OCI-LY1 (cell line): ENCODE measurements at regions not wholly inside any gene's neighbourhood (a gene's known extent, or its start where the extent isn't known, plus 50 kb on each side); places are given as distances from the start of the nearest gene placed in this dataset.

ENCODE experiments used
- H2AFZ ChIP-seq: fragments of 200-600 bp; sonication (generic), shearing (Covaris generic); 2 replicates; pipeline ENCODE4 v1.6.0; 2014; ENCODE audit warnings: antibody characterized with exemption, mild to moderate bottlenecking, low read length
- H3F3A ChIP-seq: fragments of 200-600 bp; sonication (generic), shearing (Covaris generic); 2 replicates; pipeline ENCODE4 v1.6.0; 2014; ENCODE audit warnings: mild to moderate bottlenecking, antibody characterized with exemption, low read length, moderate library complexity; ENCODE audit not compliant: insufficient read depth
- H3K27ac ChIP-seq: fragments of 200-600 bp; sonication (generic); 2 replicates; pipeline ENCODE4 v1.5.1; 2014; ENCODE audit warnings: low read length, mixed run types, mild to moderate bottlenecking, low read depth; ENCODE audit not compliant: poor library complexity, severe bottlenecking
- H3K27me3 ChIP-seq: fragments of 200-600 bp; sonication (generic); 2 replicates; pipeline ENCODE4 v1.6.0; 2014; ENCODE audit warnings: antibody characterized with exemption, mild to moderate bottlenecking, low read length, moderate library complexity; ENCODE audit not compliant: insufficient read depth
- H3K36me3 ChIP-seq: fragments of 200-600 bp; sonication (generic); 2 replicates; pipeline ENCODE4 v1.6.1; 2014; ENCODE audit warnings: mild to moderate bottlenecking, antibody characterized with exemption, low read length, moderate library complexity, mixed read lengths; ENCODE audit not compliant: insufficient read depth
- H3K4me1 ChIP-seq: fragments of 200-600 bp; sonication (generic); 2 replicates; pipeline ENCODE4 v1.5.1; 2014; ENCODE audit warnings: mild to moderate bottlenecking, low read length, moderate library complexity; ENCODE audit not compliant: insufficient read depth, severe bottlenecking
- H3K4me2 ChIP-seq: fragments of 200-600 bp; sonication (generic), shearing (Covaris generic); 2 replicates; pipeline ENCODE4 v1.6.1; 2014; ENCODE audit warnings: low read length
- H3K4me3 ChIP-seq: fragments of 200-600 bp; sonication (generic); 2 replicates; pipeline ENCODE4 v1.5.1; 2014; ENCODE audit warnings: low read length, low read depth, mild to moderate bottlenecking, mixed read lengths; ENCODE audit not compliant: poor library complexity, severe bottlenecking
- H3K79me2 ChIP-seq: fragments of 200-600 bp; shearing (Covaris generic); 2 replicates; pipeline ENCODE4 v1.6.1; 2016; ENCODE audit warnings: mixed run types, low read length, mixed read lengths; ENCODE audit not compliant: insufficient read depth
- H3K9ac ChIP-seq: fragments of 200-600 bp; sonication (generic), shearing (Covaris generic); 2 replicates; pipeline ENCODE4 v1.6.1; 2014; ENCODE audit warnings: mild to moderate bottlenecking, low read length, mixed read lengths
- H3K9me2 ChIP-seq: fragments of 200-600 bp; sonication (generic), shearing (Covaris generic); 2 replicates; pipeline ENCODE4 v1.6.1; 2014; ENCODE audit warnings: low read depth, mild to moderate bottlenecking, low read length, mixed read lengths
- H3K9me3 ChIP-seq: fragments of 200-600 bp; shearing (Covaris generic); 2 replicates; pipeline ENCODE4 v1.6.1; 2014; ENCODE audit warnings: low read length, mixed read lengths
- H4K20me1 ChIP-seq: fragments of 200-600 bp; sonication (generic), shearing (Covaris generic); 2 replicates; pipeline ENCODE4 v1.6.0; 2016; ENCODE audit warnings: mild to moderate bottlenecking, low read length; ENCODE audit not compliant: insufficient read depth
- EZH2 ChIP-seq: fragments of 200-600 bp; sonication (generic), shearing (Covaris generic); IDR thresholded peaks from 2 replicates; pipeline ENCODE4 v1.8.0; 2017; ENCODE audit warnings: borderline replicate concordance, mixed run types, mild to moderate bottlenecking, antibody characterized with exemption, low read length, moderate library complexity, mixed read lengths
- TF ChIP-seq, protein P1 (sequence below): fragments of 200-600 bp; sonication (generic), shearing (Covaris generic); IDR thresholded peaks from 2 replicates; pipeline ENCODE4 v1.5.1; 2017; ENCODE audit warnings: mild to moderate bottlenecking, antibody characterized with exemption, low read length, moderate library complexity, mixed read lengths

DNA sequence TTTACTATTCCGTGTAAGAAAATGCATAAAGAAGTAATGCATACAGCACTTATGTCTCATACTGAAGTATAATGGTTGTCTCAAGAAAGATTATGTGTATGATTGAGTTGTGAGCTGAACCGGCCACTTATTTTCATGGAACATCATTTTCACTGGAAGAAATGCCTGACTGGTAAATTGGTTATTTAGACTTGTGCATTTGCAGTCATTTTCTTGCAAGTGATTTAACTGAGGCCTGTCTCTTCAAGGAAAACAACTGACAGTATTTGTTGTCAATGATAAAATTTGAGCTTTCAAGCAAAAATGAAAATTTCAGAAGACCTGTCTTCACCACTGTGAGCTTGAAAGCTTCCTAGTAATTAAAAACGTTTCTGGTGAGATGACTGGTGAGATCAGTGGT, 62.7 kb upstream of the RPS6KA3 start:
- no peaks in the 10 kb centered on the region for H3F3A ChIP-seq
- TF ChIP-seq EZH2: no peak
- TF ChIP-seq, protein P1, sequence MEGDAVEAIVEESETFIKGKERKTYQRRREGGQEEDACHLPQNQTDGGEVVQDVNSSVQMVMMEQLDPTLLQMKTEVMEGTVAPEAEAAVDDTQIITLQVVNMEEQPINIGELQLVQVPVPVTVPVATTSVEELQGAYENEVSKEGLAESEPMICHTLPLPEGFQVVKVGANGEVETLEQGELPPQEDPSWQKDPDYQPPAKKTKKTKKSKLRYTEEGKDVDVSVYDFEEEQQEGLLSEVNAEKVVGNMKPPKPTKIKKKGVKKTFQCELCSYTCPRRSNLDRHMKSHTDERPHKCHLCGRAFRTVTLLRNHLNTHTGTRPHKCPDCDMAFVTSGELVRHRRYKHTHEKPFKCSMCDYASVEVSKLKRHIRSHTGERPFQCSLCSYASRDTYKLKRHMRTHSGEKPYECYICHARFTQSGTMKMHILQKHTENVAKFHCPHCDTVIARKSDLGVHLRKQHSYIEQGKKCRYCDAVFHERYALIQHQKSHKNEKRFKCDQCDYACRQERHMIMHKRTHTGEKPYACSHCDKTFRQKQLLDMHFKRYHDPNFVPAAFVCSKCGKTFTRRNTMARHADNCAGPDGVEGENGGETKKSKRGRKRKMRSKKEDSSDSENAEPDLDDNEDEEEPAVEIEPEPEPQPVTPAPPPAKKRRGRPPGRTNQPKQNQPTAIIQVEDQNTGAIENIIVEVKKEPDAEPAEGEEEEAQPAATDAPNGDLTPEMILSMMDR: no peak
- H3K27ac ChIP-seq: no peak overlapping the region
- H3K4me1 ChIP-seq: no peaks in the 10 kb centered on the region
- no peaks in the 10 kb centered on the region for H3K27me3 ChIP-seq
- H3K9me2 ChIP-seq: no peaks in the 10 kb centered on the region
- H3K79me2 ChIP-seq: no peaks in the 10 kb centered on the region
- no peak overlapping the region for H3K4me3 ChIP-seq
- no peaks in the 10 kb centered on the region for H3K36me3 ChIP-seq
- no peak overlapping the region for H2AFZ ChIP-seq
- no peak overlapping the region for H3K9ac ChIP-seq
- H3K9me3 ChIP-seq: no peaks in the 10 kb centered on the region
- H3K4me2 ChIP-seq: no peak overlapping the region
- no peaks in the 10 kb centered on the region for H4K20me1 ChIP-seq

DNA sequence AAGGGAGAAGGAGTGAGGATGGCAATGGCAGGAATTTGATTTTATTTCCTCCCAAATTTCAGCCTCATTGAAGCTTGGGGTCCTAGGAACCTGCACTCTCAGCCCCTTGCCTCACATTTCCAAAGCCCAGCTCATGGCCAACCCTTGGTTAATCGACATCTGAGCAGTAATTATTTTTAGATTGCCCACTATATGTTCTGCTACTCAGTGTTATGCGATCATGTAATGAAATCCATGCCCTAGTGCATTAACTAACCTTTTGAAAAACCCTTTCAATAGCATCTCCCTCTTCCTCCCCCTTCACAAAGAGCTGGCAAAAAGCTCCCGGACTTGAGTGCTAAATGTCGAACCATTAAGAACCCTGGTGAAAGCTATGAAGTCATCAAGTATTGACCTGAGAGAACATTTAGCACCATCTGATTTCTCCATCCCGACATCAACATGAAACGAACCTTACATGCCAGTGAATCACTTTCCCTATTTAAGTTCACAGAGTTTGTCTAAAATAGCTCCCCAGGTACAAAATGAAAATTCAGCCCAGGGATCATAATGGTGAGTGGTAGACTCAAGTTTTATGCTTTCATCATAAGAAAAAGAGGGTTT, 59.2 kb upstream of the RPS6KA3 start:
- no peaks in the 10 kb centered on the region for H3K27me3 ChIP-seq
- H4K20me1 ChIP-seq: no peaks in the 10 kb centered on the region
- H3K36me3 ChIP-seq: no peaks in the 10 kb centered on the region
- no peaks in the 10 kb centered on the region for H3F3A ChIP-seq
- no peak for TF ChIP-seq EZH2
- TF ChIP-seq, protein P1: no peak
- no peaks in the 10 kb centered on the region for H3K9me3 ChIP-seq
- no peak overlapping the region for H2AFZ ChIP-seq
- H3K4me2 ChIP-seq: no peak overlapping the region
- no peak overlapping the region for H3K27ac ChIP-seq
- no peak overlapping the region for H3K4me3 ChIP-seq
- H3K4me1 ChIP-seq: peaks cover 6% of the 10 kb centered on the region
- no peaks in the 10 kb centered on the region for H3K79me2 ChIP-seq
- H3K9ac ChIP-seq: no peak overlapping the region
- H3K9me2 ChIP-seq: no peaks in the 10 kb centered on the region

DNA sequence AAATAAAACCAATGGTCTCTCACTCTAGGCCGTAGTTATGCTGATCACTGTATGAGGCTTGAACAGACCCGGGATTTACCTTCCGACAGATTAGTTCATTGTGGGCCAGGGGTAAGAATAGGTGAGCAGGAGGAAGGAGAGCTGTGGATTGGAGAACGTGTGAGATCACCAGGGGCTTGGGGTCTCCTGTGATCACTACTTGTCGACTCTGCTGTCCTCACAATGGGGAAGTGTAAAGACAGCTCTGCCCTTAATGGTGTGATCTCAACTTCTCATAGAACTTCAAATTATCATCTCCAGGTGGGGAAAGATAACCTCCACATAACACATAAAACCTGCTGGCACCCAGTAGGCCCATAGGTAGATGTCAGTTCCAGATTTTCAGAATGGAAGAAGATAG, 56.2 kb upstream of the RPS6KA3 start:
- Histone ChIP-seq H2AFZ (no peak overlapping the region), H3K4me3 (no peak overlapping the region), H3F3A (no peaks in the 10 kb centered on the region), H3K27ac (no peak overlapping the region), H3K79me2 (no peaks in the 10 kb centered on the region), H3K4me1 (peaks cover 13% of the 10 kb centered on the region), H3K36me3 (no peaks in the 10 kb centered on the region), H3K9me3 (no peaks in the 10 kb centered on the region), H4K20me1 (no peaks in the 10 kb centered on the region), H3K27me3 (no peaks in the 10 kb centered on the region), H3K4me2 (no peak overlapping the region), H3K9ac (no peak overlapping the region), H3K9me2 (no peaks in the 10 kb centered on the region)
- TF ChIP-seq EZH2: no peak
- TF ChIP-seq, protein P1: no peak
